PC-3 (cell line): ENCODE measurements at regions not wholly inside any gene's neighbourhood (a gene's known extent, or its start where the extent isn't known, plus 50 kb on each side); places are given as distances from the start of the nearest gene placed in this dataset.

ENCODE experiments used
- ATAC-seq: fragments of 200-7000 bp; cut with Tn5 transposase; 2 replicates; pipeline ENCODE4 v1.9.1; 2020; ENCODE audit warnings: mild to moderate bottlenecking, moderate library complexity
- BruUV-seq: library from RNA; stranded (reverse); fragments of 400-500 nt; replicated peaks from 2 replicates; lab custom pipeline; 2021; lab: Mats Ljungman, UMichigan
- CTCF ChIA-PET: fragments of 300-600 bp; sonication (Branson Sonifier 250); formaldehyde crosslinking; loops from one replicate; lab custom pipeline; 2022; ENCODE audit warnings: antibody characterized with exemption; lab: Charles Lee
- POLR2A ChIA-PET: fragments of 300-600 bp; sonication (Branson Sonifier 250); formaldehyde crosslinking; loops from one replicate; lab custom pipeline; 2022; ENCODE audit warnings: antibody characterized with exemption; ENCODE audit not compliant: unreplicated experiment; lab: Charles Lee
- DNase-seq: peaks from one replicate; pipeline ENCODE4 v3.0.0-alpha.2; 2015
- H2AFZ ChIP-seq: fragments of 300-600 bp; sonication (generic); 2 replicates; pipeline ENCODE4 v1.6.0; 2016; ENCODE audit warnings: antibody characterized with exemption, low read length
- H3F3A ChIP-seq: fragments of 300-600 bp; sonication (generic); one replicate; pipeline ENCODE4 v1.6.0; 2017; ENCODE audit warnings: antibody characterized with exemption, low read length, control low read depth, mild to moderate bottlenecking; ENCODE audit not compliant: unreplicated experiment
- H3K27ac ChIP-seq: fragments of 300-600 bp; sonication (generic); 2 replicates; pipeline ENCODE4 v1.5.1; 2016; ENCODE audit warnings: mild to moderate bottlenecking, low read length
- H3K27me3 ChIP-seq: fragments of 300-600 bp; sonication (generic); 2 replicates; pipeline ENCODE4 v1.6.1; 2016; ENCODE audit warnings: low read length, mixed read lengths
- H3K36me3 ChIP-seq: fragments of 300-600 bp; sonication (generic); 2 replicates; pipeline ENCODE4 v1.6.1; 2016; ENCODE audit warnings: low read depth, mixed run types, low read length, mixed read lengths
- H3K4me1 ChIP-seq: fragments of 300-600 bp; sonication (generic); 2 replicates; pipeline ENCODE4 v1.5.1; 2016; ENCODE audit warnings: low read length; ENCODE audit not compliant: insufficient read depth
- H3K4me2 ChIP-seq: fragments of 300-600 bp; sonication (generic); 2 replicates; pipeline ENCODE4 v1.6.0; 2016; ENCODE audit warnings: low read length
- H3K4me3 ChIP-seq: fragments of 300-600 bp; sonication (generic); 2 replicates; pipeline ENCODE4 v1.5.1; 2016; ENCODE audit warnings: mild to moderate bottlenecking, low read length, mixed read lengths
- H3K79me2 ChIP-seq: fragments of 300-600 bp; sonication (generic); 2 replicates; pipeline ENCODE4 v1.6.1; 2017; ENCODE audit warnings: low read length, mixed read lengths
- H3K9ac ChIP-seq: fragments of 300-600 bp; sonication (generic); 2 replicates; pipeline ENCODE4 v1.6.0; 2016; ENCODE audit warnings: mild to moderate bottlenecking, low read length
- H3K9me2 ChIP-seq: fragments of 300-600 bp; sonication (generic); replicated peaks from 2 replicates; pipeline ENCODE4 v1.6.1; 2016; ENCODE audit warnings: mixed run types, low read length, mixed read lengths
- H3K9me3 ChIP-seq: fragments of 300-600 bp; sonication (generic); 2 replicates; pipeline ENCODE4 v1.6.1; 2016; ENCODE audit warnings: low read length, mixed read lengths
- H4K20me1 ChIP-seq: fragments of 300-600 bp; sonication (generic); 2 replicates; pipeline ENCODE4 v1.6.1; 2016; ENCODE audit warnings: low read length, mixed read lengths
- CTCF ChIP-seq: fragments of 300-600 bp; sonication (generic); conservative IDR thresholded peaks from 2 replicates; pipeline ENCODE4 v1.5.1; 2017; ENCODE audit warnings: antibody characterized with exemption, low read depth, mild to moderate bottlenecking, low read length
- EZH2 ChIP-seq: fragments of 300-600 bp; sonication (generic); IDR thresholded peaks from one replicate; pipeline ENCODE4 v1.6.1; 2017; ENCODE audit warnings: antibody characterized with exemption, mild to moderate bottlenecking, low read length; ENCODE audit not compliant: unreplicated experiment
- EZH2phosphoT487 ChIP-seq: fragments of 300-600 bp; sonication (generic); IDR thresholded peaks from 2 replicates; pipeline ENCODE4 v1.6.1; 2018; ENCODE audit warnings: mild to moderate bottlenecking, antibody characterized with exemption, low read length, borderline replicate concordance
- intact Hi-C: fragments of 100-400 bp; cut with micrococcal nuclease; formaldehyde crosslinking; loops from 2 replicates; pipeline ENCODE4 v1.9.0; 2023

- H2AFZ ChIP-seq = no peak overlapping the region
- no peak for DNase-seq
- H3K4me2 ChIP-seq = no peak overlapping the region
- H3K4me3 ChIP-seq = no peak overlapping the region
- H3K27me3 ChIP-seq = no peaks in the 10 kb centered on the region
- no peaks in the 10 kb centered on the region for H3K79me2 ChIP-seq
- no peak for ATAC-seq
- no TSS peak for BruUV-seq
- no peaks in the 10 kb centered on the region for H3K9me3 ChIP-seq
- H4K20me1 ChIP-seq = no peaks in the 10 kb centered on the region
- H3K4me1 ChIP-seq = no peaks in the 10 kb centered on the region
- TF ChIP-seq CTCF (no peak), EZH2 (no peak), EZH2phosphoT487 (no peak)
- ChIA-PET POLR2A (no interaction called here), CTCF (no interaction called here)
- no peak overlapping the region for H3K27ac ChIP-seq
- no peaks in the 10 kb centered on the region for H3K36me3 ChIP-seq
- H3K9ac ChIP-seq = no peak overlapping the region
- H3K9me2 ChIP-seq = no peaks in the 10 kb centered on the region
- intact Hi-C loops = no loop called here
- no peaks in the 10 kb centered on the region for H3F3A ChIP-seq
These were observed 552.5 kb downstream of the BCKDHB start for GRCh38 chr6:80658926-80659325.

- Histone ChIP-seq H3K9me3 (no peaks in the 10 kb centered on the region), H3K27ac (no peak overlapping the region), H3K79me2 (no peaks in the 10 kb centered on the region), H3K4me2 (no peak overlapping the region), H3K27me3 (no peaks in the 10 kb centered on the region), H4K20me1 (no peaks in the 10 kb centered on the region), H3K9me2 (no peaks in the 10 kb centered on the region), H3K4me1 (0 out of 2 replicates have a peak, but pooled peaks cover 2% of the 10 kb centered on the region), H3K36me3 (no peaks in the 10 kb centered on the region), H3K4me3 (no peak overlapping the region), H3K9ac (no peak overlapping the region), H2AFZ (no peak overlapping the region), H3F3A (no peaks in the 10 kb centered on the region)
- no peak for TF ChIP-seq EZH2
- TF ChIP-seq CTCF = no peak
- CTCF ChIA-PET = no interaction called here
- no peak for ATAC-seq
- POLR2A ChIA-PET = no interaction called here
- no peak for DNase-seq
- intact Hi-C loops = no loop called here
- BruUV-seq = no TSS peak
These were observed 540.7 kb downstream of the BCKDHB start for GRCh38 chr6:80647156-80647555.

- Histone ChIP-seq H3K4me3 (no peak overlapping the region), H2AFZ (no peak overlapping the region), H3K9me3 (no peaks in the 10 kb centered on the region), H3K79me2 (no peaks in the 10 kb centered on the region), H3F3A (no peaks in the 10 kb centered on the region), H3K9ac (no peak overlapping the region), H3K4me1 (peaks cover 15% of the 10 kb centered on the region), H4K20me1 (no peaks in the 10 kb centered on the region), H3K9me2 (no peaks in the 10 kb centered on the region), H3K36me3 (no peaks in the 10 kb centered on the region), H3K27me3 (no peaks in the 10 kb centered on the region), H3K4me2 (no peak overlapping the region), H3K27ac (no peak overlapping the region)
- ChIA-PET POLR2A (no interaction called here), CTCF (no interaction called here)
- no peak for TF ChIP-seq CTCF
- TF ChIP-seq EZH2 = no peak
- TF ChIP-seq EZH2phosphoT487 = no peak
- intact Hi-C loops = no loop called here
- no peak for DNase-seq
- no peak for ATAC-seq
- BruUV-seq = no TSS peak
These were observed 537.4 kb downstream of the BCKDHB start for GRCh38 chr6:80643881-80644280.
